ENCODE measurements at regions not wholly inside any gene's neighbourhood (a gene's known extent, or its start where the extent isn't known, plus 50 kb on each side); places are given as distances from the start of the nearest gene placed in this dataset.

DNA sequence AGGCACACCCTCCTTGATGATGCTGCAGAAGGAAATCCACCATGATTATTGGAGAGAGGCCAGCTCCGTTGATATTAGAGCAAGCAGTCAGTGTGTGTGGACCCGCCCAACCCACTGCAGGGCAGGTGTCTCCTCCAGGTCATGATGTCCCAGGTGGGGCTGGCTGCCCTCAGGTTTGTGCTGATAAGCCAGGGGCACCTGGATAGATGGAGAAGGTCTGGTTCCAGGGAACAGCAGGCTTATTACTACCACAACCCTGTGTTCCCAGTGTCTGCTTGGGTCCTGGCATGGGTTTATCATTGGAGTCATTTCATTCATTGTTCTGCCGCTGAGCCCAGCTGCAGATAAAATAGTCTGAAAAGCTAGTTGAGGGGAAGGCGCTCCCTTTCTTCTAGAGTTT is 181.1 kb upstream of the NECTIN1 start:
- TF ChIP-seq, protein P1, sequence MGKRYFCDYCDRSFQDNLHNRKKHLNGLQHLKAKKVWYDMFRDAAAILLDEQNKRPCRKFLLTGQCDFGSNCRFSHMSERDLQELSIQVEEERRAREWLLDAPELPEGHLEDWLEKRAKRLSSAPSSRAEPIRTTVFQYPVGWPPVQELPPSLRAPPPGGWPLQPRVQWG (CRISPR knock-in tag; IDR thresholded peaks at IDR 0.05; ENCODE audit: borderline replicate concordance, low read depth) = no peak
- no peak for TF ChIP-seq ZNF503 (CRISPR knock-in tag; IDR thresholded peaks at IDR 0.05)
- no peak for TF ChIP-seq ZBTB40 (IDR thresholded peaks at IDR 0.05)
- no peak for TF ChIP-seq ZBTB40 (CRISPR knock-in tag; IDR thresholded peaks at IDR 0.05)
- no peak for TF ChIP-seq ZNF234 (CRISPR knock-in tag; conservative IDR thresholded peaks at IDR 0.05)
- no peak for TF ChIP-seq SAFB2 (CRISPR knock-in tag; IDR thresholded peaks at IDR 0.05; ENCODE audit: borderline replicate concordance, low read depth)
- no peak for TF ChIP-seq ZNF75D (CRISPR knock-in tag; IDR thresholded peaks at IDR 0.05; ENCODE audit: borderline replicate concordance)
- no peak for TF ChIP-seq ZNF577 (CRISPR knock-in tag; IDR thresholded peaks at IDR 0.05; ENCODE audit: borderline replicate concordance, low read depth)
- no peak for TF ChIP-seq ZBTB33 (CRISPR knock-in tag; IDR thresholded peaks at IDR 0.05)
- TF ChIP-seq KAT7 (CRISPR knock-in tag; IDR thresholded peaks at IDR 0.05; ENCODE audit: borderline replicate concordance) = no peak
- Histone ChIP-seq H4K20me1 (ENCODE audit: insufficient read depth, low read length) (no peaks in the 10 kb centered on the region), H3K9ac (ENCODE audit: insufficient read depth, low read depth, low read length) (no peak overlapping the region), H3K27me3 (ENCODE audit: control insufficient read depth in 1 of 2, insufficient read depth in 2 of 2, low read length in 2 of 2) (peaks cover 4 to 24% of the 10 kb centered on the region in 2 experiments; a peak in 4 of 5 replicates), H3K4me1 (ENCODE audit: insufficient read depth, low read length) (peaks cover 11% of the 10 kb centered on the region), H3K4me2 (ENCODE audit: low read depth, low read length) (no peak overlapping the region), H3K27ac (ENCODE audit: extremely low read length, insufficient read depth, low read length) (no peak overlapping the region), H3K79me2 (ENCODE audit: insufficient read depth, low read length) (no peaks in the 10 kb centered on the region), H2AFZ (ENCODE audit: low read length) (no peak overlapping the region), H3K4me3 (replicated peaks in 1 of 3; ENCODE audit: insufficient read depth in 1 of 3, low read depth in 2 of 3, low read length in 3 of 3) (no peak overlapping the region), H3K36me3 (replicated peaks in 1 of 2; ENCODE audit: control insufficient read depth in 1 of 2, insufficient read depth in 2 of 2, low read length in 2 of 2) (no peaks in the 10 kb centered on the region), H3K9me3 (ENCODE audit: low read length) (no peaks in the 10 kb centered on the region)
- CTCF ChIA-PET (ENCODE audit: low intra/inter-chr PET ratio, low total read pairs) = no interaction called here
- FAIRE-seq (no peak), DNase-seq (ENCODE audit: low spot score) (no peak), ATAC-seq (no peak)
- POLR2A ChIA-PET = no interaction called here
- in situ Hi-C loops (cut with HindIII; ENCODE audit: extremely low pct_ligation_motif_present, low pct_unique_long_range_greater_than_20kb) (no loop called here), intact Hi-C loops (cut with micrococcal nuclease; ENCODE audit: unreplicated experiment) (no loop called here)
- BruUV-seq (replicated peaks) = no TSS peak
- WGBS (ENCODE audit: low lambda C conversion rate) = 0% methylated on average over 1 of the region's 4 CpGs

Measured in HepG2 (cell line).